K562 (cell line): ENCODE measurements at regions not wholly inside any gene's neighbourhood (a gene's known extent, or its start where the extent isn't known, plus 50 kb on each side); places are given as distances from the start of the nearest gene placed in this dataset.

ENCODE experiments used
- ATAC-seq: fragments of 200-7000 bp; cut with Tn5 transposase; 3 replicates; pipeline ENCODE4 v1.9.1; 2020; ENCODE audit warnings: moderate library complexity
- BruUV-seq: library from RNA; stranded (reverse); fragments of 400-500 nt; replicated peaks from 2 replicates; lab custom pipeline; 2021; lab: Mats Ljungman, UMichigan
- CTCF ChIA-PET: fragments of 300-600 bp; formaldehyde crosslinking; extraction: SDS; loops from one replicate; lab custom pipeline; 2021; ENCODE audit warnings: low intra/inter-chr PET ratio; lab: Yijun Ruan, JAX
- POLR2A ChIA-PET: fragments of 300-600, 350-650 bp; sonication (Branson Sonifier 250); formaldehyde crosslinking; extraction: SDS; loops from one replicate; lab custom pipeline; 2021; ENCODE audit warnings: antibody characterized with exemption, inconsistent platforms; lab: Yijun Ruan, JAX
- DNase-seq, 4 experiments: peaks; one replicate each; pipeline versions ENCODE4 v3.0.0 to v3.0.0-alpha.2; 2011 to 2018; ENCODE audit warnings: low spot score in 3 of 4, mixed read lengths in 3 of 4; ENCODE audit errors: extremely low read depth in 1 of 4
- FAIRE-seq: peaks from 2 replicates; lab custom pipeline; 2011; peaks lifted over from hg19 to GRCh38; lab: Jason Lieb, UNC
- H2AFZ ChIP-seq: 2 replicates; pipeline ENCODE4 v1.6.0; 2011; ENCODE audit warnings: low read depth, low read length, control low read depth, inconsistent platforms
- H3K27ac ChIP-seq: fragments of 200-600 bp; 3 replicates; pipeline ENCODE4 v1.8.0; 2011; ENCODE audit warnings: low read depth, mild to moderate bottlenecking, control low read depth, inconsistent platforms, low read length, moderate library complexity, mixed read lengths; ENCODE audit errors: extremely low read depth
- H3K27me3 ChIP-seq, 2 experiments: fragments of 300-600 bp in 1 of 2; 2 replicates in 1 of 2; 3 replicates in 1 of 2; pipeline versions ENCODE4 v1.6.0 to v1.8.0; 2011; ENCODE audit warnings: inconsistent platforms in 2 of 2, low read length in 2 of 2, mild to moderate bottlenecking in 1 of 2, mixed read lengths in 1 of 2, moderate library complexity in 1 of 2; ENCODE audit not compliant: control insufficient read depth in 2 of 2, insufficient read depth in 2 of 2
- H3K36me3 ChIP-seq: fragments of 300-600 bp; 3 replicates; pipeline ENCODE4 v1.8.0; 2011; ENCODE audit warnings: mild to moderate bottlenecking, low read length, inconsistent platforms; ENCODE audit not compliant: control insufficient read depth, insufficient read depth
- H3K4me1 ChIP-seq, 2 experiments: fragments of 200-600 bp in 1 of 2; replicated peaks in 1 of 2; 2 replicates in 1 of 2; 3 replicates in 1 of 2; pipeline versions ENCODE4 v1.5.1 to v1.8.0; 2011; ENCODE audit warnings: inconsistent platforms in 2 of 2, low read length in 2 of 2, mild to moderate bottlenecking in 1 of 2, mixed read lengths in 1 of 2, moderate library complexity in 1 of 2; ENCODE audit not compliant: control insufficient read depth in 2 of 2, insufficient read depth in 2 of 2
- H3K4me2 ChIP-seq: 2 replicates; pipeline ENCODE4 v1.6.1; 2011; ENCODE audit warnings: low read length, control low read depth, inconsistent platforms, mixed read lengths; ENCODE audit not compliant: insufficient read depth
- H3K4me3 ChIP-seq: fragments of 200-600 bp; sonication (generic), shearing (Covaris generic); 2 replicates; pipeline ENCODE4 v1.5.1; 2016; ENCODE audit warnings: control low read depth, inconsistent platforms
- H3K79me2 ChIP-seq: fragments of 200-600 bp; 3 replicates; pipeline ENCODE4 v1.8.0; 2011; ENCODE audit warnings: low read length, inconsistent platforms; ENCODE audit not compliant: control insufficient read depth, insufficient read depth
- H3K9ac ChIP-seq, 2 experiments: 2 replicates each; pipeline versions ENCODE4 v1.6.0 to v1.6.1; 2011; ENCODE audit warnings: low read depth in 2 of 2, low read length in 2 of 2, control low read depth in 1 of 2, inconsistent platforms in 1 of 2, mild to moderate bottlenecking in 1 of 2, mixed read lengths in 1 of 2; ENCODE audit not compliant: insufficient read depth in 1 of 2
- H3K9me1 ChIP-seq: one replicate; pipeline ENCODE4 v1.6.0; 2011; ENCODE audit warnings: inconsistent platforms, mild to moderate bottlenecking, low read length, moderate library complexity; ENCODE audit not compliant: control insufficient read depth, insufficient read depth
- H3K9me3 ChIP-seq: replicated peaks from 2 replicates; pipeline ENCODE4 v1.5.1; 2011; ENCODE audit warnings: low read depth, low read length, inconsistent platforms; ENCODE audit not compliant: control insufficient read depth, insufficient read depth
- H4K20me1 ChIP-seq: replicated peaks from 2 replicates; pipeline ENCODE4 v1.6.1; 2011; ENCODE audit warnings: low read length, inconsistent platforms, mixed read lengths; ENCODE audit not compliant: control insufficient read depth, insufficient read depth
- ATF7 ChIP-seq: fragments of 450-650 bp; IDR thresholded peaks from 2 replicates; pipeline ENCODE4 v1.7.1; 2014; ENCODE audit warnings: mild to moderate bottlenecking, moderate library complexity
- CBX3 ChIP-seq, 2 experiments: IDR thresholded peaks; 1 replicate in 1 of 2; 2 replicates in 1 of 2; pipeline ENCODE4 v1.6.1; 2012; ENCODE audit warnings: inconsistent platforms in 2 of 2, low read length in 2 of 2, borderline replicate concordance in 1 of 2, control low read depth in 1 of 2
- HMG20B ChIP-seq: fragments of 250-450 bp; sonication (Bioruptor Pico); IDR thresholded peaks from 2 replicates; pipeline ENCODE4 v1.5.0; 2021; ENCODE audit warnings: mild to moderate bottlenecking
- MAFK ChIP-seq: IDR thresholded peaks from 2 replicates; pipeline ENCODE4 v1.6.1; 2011; ENCODE audit warnings: low read length, improper control_type of control experiment
- NFIC ChIP-seq: fragments of 450-650 bp; IDR thresholded peaks from 2 replicates; pipeline ENCODE4 v1.6.1; 2017; ENCODE audit warnings: mild to moderate bottlenecking, inconsistent platforms
- PYGO2 ChIP-seq: fragments of 450-650 bp; IDR thresholded peaks from 2 replicates; pipeline ENCODE4 v1.6.1; 2016; ENCODE audit warnings: mild to moderate bottlenecking, missing genetic modification characterization, moderate library complexity, missing compliant biosample characterization
- SP1 ChIP-seq: sonication (generic); formaldehyde crosslinking; IDR thresholded peaks from 2 replicates; pipeline ENCODE4 v1.8.1; 2022; ENCODE audit warnings: mild to moderate bottlenecking, missing genetic modification reagents
- TSC22D4 ChIP-seq: fragments of 450-650 bp; IDR thresholded peaks from 2 replicates; pipeline ENCODE4 v1.6.1; 2016; ENCODE audit warnings: missing genetic modification characterization, missing biosample characterization, control low read depth
- ZBED1 ChIP-seq: IDR thresholded peaks from 2 replicates; pipeline ENCODE4 v1.6.1; 2014
- ZNF316 ChIP-seq: fragments of 450-650 bp; IDR thresholded peaks from 2 replicates; pipeline ENCODE4 v1.6.1; 2016
- ZNF384 ChIP-seq: IDR thresholded peaks from 2 replicates; pipeline ENCODE4 v1.6.1; 2012; ENCODE audit warnings: low read depth, low read length, improper control_type of control experiment
- WGBS: fragments of 100-300 bp; shearing (Covaris generic); methylation state at CpG from one replicate; pipeline ENCODE4 v1.1.6; 2016; ENCODE audit warnings: low coverage, mixed read lengths; ENCODE audit not compliant: insufficient coverage; ENCODE audit errors: missing lambda C conversion rate; 5-methylcytosine and 5-hydroxymethylcytosine counted together
- in situ Hi-C: fragments of 300-500 bp; cut with MboI; formaldehyde crosslinking; loops from 4 replicates; pipeline ENCODE4 v1.15.0; 2018; ENCODE audit warnings: inconsistent platforms, mixed read lengths
- intact Hi-C: fragments of 100-400 bp; cut with micrococcal nuclease; formaldehyde crosslinking; loops from 2 replicates; pipeline ENCODE4 v1.14.2; 2022
- TF ChIP-seq, protein P1 (sequence below): IDR thresholded peaks from 3 replicates; pipeline ENCODE4 v1.6.1; 2011; ENCODE audit warnings: borderline replicate concordance, mild to moderate bottlenecking; ENCODE audit not compliant: insufficient read length, insufficient read depth
- TF ChIP-seq, protein P2 (sequence below): fragments of 450-650 bp; IDR thresholded peaks from one replicate; pipeline ENCODE4 v1.6.1; 2018; ENCODE audit warnings: mild to moderate bottlenecking, moderate library complexity; ENCODE audit not compliant: partially characterized antibody
- TF ChIP-seq, protein P3 (sequence below): sonication (generic); formaldehyde crosslinking; IDR thresholded peaks from 2 replicates; pipeline ENCODE4 v1.8.1; 2023; ENCODE audit warnings: mild to moderate bottlenecking, missing genetic modification reagents

DNA sequence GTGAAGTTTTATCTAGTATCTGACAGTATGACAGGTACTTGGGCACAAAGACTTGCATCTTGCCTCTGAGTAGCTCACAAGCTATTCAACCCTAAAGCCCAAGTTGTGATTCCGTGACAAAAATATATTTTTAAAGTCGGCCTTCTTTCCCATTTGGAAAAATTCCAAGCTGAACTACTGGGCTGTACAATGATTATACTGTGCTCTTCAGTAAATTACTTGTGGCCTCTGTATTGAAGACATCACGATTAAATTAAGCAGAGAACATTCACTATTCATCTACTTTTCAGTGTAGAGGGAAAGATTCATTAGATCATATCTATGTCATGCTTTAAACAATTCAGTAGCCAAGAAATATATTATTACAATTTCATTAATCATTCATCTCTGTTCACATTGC lies 282.2 kb downstream of the CDH2 start:
- no peaks in the 10 kb centered on the region for H3K27me3 ChIP-seq
- no TSS peak for BruUV-seq
- CTCF ChIA-PET = no interaction called here

DNA sequence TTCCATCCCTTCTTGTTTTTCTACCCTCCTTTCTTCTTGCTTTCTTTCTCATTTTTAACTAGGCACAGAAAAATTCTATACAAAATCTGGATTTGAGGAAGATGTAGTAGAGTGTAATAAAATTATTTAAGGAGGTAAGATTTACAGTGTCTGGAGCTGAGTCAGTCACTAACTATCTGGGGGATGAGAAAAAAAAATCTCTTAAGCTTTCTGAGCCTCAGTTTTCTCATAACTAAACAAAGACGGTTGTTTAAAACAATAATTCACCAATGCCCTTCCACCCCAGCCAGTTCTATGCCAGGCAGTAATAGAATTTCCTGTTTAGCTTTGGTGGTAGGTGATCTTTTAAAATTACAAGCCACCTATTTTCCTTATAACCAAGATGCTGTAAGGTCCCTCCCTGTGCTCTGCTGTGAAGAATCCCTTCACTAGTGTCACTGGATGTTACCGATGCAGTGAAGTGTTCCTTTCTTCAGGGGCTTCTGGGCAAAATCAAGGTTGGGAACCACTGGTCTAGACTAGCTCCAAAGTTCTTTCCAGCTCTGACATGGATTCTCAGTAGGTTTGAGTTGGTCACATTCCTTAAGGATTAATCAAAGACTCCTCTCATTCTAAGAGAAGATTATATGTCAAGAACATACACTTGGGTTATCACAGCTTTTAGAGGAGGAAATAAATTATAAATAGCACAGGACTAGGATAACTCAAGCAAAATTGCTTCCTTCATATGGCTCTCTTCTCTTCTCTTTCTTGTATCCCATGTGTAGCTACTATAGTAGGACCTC lies 289.0 kb downstream of the CDH2 start:
- Histone ChIP-seq H4K20me1 (no peaks in the 10 kb centered on the region), H3K4me1 (no peaks in the 10 kb centered on the region), H3K27me3 (no peaks in the 10 kb centered on the region), H3K4me3 (no peak overlapping the region), H3K27ac (no peak overlapping the region), H3K36me3 (no peaks in the 10 kb centered on the region), H3K79me2 (no peaks in the 10 kb centered on the region), H3K9ac (no peak overlapping the region), H3K4me2 (no peak overlapping the region), H3K9me1 (no peaks in the 10 kb centered on the region), H2AFZ (no peak overlapping the region), H3K9me3 (no peaks in the 10 kb centered on the region)
- CTCF ChIA-PET = no interaction called here
- no peak for DNase-seq
- FAIRE-seq = no peak
- 0% methylated on average over 2 of the region's 2 CpGs for WGBS
- POLR2A ChIA-PET = no interaction called here
- intact Hi-C loops = no loop called here
- no peak for ATAC-seq
- in situ Hi-C loops = no loop called here
- no peak for TF ChIP-seq HMG20B (CRISPR knock-in tag)
- TF ChIP-seq ZNF316 = no peak
- no peak for TF ChIP-seq ZNF384
- TF ChIP-seq SP1 (CRISPR knock-in tag) = no peak
- TF ChIP-seq MAFK = no peak
- TF ChIP-seq, protein P1, sequence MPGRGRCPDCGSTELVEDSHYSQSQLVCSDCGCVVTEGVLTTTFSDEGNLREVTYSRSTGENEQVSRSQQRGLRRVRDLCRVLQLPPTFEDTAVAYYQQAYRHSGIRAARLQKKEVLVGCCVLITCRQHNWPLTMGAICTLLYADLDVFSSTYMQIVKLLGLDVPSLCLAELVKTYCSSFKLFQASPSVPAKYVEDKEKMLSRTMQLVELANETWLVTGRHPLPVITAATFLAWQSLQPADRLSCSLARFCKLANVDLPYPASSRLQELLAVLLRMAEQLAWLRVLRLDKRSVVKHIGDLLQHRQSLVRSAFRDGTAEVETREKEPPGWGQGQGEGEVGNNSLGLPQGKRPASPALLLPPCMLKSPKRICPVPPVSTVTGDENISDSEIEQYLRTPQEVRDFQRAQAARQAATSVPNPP = no peak
- TF ChIP-seq CBX3 (IDR thresholded peaks at IDR 0.05; ENCODE audit: borderline replicate concordance in 1 of 2, low read length in 2 of 2) = no peak
- TF ChIP-seq ATF7 = no peak
- TF ChIP-seq, protein P2, sequence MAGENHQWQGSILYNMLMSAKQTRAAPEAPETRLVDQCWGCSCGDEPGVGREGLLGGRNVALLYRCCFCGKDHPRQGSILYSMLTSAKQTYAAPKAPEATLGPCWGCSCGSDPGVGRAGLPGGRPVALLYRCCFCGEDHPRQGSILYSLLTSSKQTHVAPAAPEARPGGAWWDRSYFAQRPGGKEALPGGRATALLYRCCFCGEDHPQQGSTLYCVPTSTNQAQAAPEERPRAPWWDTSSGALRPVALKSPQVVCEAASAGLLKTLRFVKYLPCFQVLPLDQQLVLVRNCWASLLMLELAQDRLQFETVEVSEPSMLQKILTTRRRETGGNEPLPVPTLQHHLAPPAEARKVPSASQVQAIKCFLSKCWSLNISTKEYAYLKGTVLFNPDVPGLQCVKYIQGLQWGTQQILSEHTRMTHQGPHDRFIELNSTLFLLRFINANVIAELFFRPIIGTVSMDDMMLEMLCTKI = no peak
- TF ChIP-seq TSC22D4 (tag) = no peak
- TF ChIP-seq PYGO2 (tag) = no peak
- TF ChIP-seq, protein P3, sequence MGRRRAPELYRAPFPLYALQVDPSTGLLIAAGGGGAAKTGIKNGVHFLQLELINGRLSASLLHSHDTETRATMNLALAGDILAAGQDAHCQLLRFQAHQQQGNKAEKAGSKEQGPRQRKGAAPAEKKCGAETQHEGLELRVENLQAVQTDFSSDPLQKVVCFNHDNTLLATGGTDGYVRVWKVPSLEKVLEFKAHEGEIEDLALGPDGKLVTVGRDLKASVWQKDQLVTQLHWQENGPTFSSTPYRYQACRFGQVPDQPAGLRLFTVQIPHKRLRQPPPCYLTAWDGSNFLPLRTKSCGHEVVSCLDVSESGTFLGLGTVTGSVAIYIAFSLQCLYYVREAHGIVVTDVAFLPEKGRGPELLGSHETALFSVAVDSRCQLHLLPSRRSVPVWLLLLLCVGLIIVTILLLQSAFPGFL (CRISPR knock-in tag) = no peak
- TF ChIP-seq ZBED1 = no peak
- TF ChIP-seq, all 486 proteins: peak for 0
- BruUV-seq = no TSS peak

More for the DNA sequence above, 282.2 kb downstream of the CDH2 start:
- TF ChIP-seq NFIC = no peak
- Histone ChIP-seq H3K9me1 (no peaks in the 10 kb centered on the region), H2AFZ (no peak overlapping the region), H3K9me3 (no peaks in the 10 kb centered on the region), H3K9ac (no peak overlapping the region), H3K79me2 (no peaks in the 10 kb centered on the region), H3K4me3 (no peak overlapping the region), H3K4me2 (no peak overlapping the region), H3K36me3 (no peaks in the 10 kb centered on the region), H3K4me1 (no peaks in the 10 kb centered on the region), H3K27ac (no peak overlapping the region), H4K20me1 (no peaks in the 10 kb centered on the region)
- POLR2A ChIA-PET = no interaction called here
- DNase-seq (no peak), ATAC-seq (no peak), FAIRE-seq (no peak)
- WGBS = 0% methylated on average over 3 of the region's 3 CpGs
- in situ Hi-C loops (no loop called here), intact Hi-C loops (no loop called here)
